Renal cortical epithelial cell (primary cell): ENCODE measurements at regions not wholly inside any gene's neighbourhood (a gene's known extent, or its start where the extent isn't known, plus 50 kb on each side); places are given as distances from the start of the nearest gene placed in this dataset.
A peak's percentile ranks its signal among the peaks of the same experiment; 100 is the strongest.

Experiments used
- DNase-seq: peaks from one replicate; pipeline ENCODE4 v3.0.0-alpha.2; 2011; ENCODE audit warnings: low read depth

GRCh38 chr15:29556380-29556779 is 265.9 kb downstream of the TJP1 start:
- no peak for DNase-seq

- DNase-seq, result no peak
These were observed 267.7 kb downstream of the TJP1 start for GRCh38 chr15:29554531-29554930.

- peak; percentile 25 for DNase-seq
These were observed 271.3 kb downstream of the TJP1 start for GRCh38 chr15:29550834-29551465.

- DNase-seq, result no peak
These were observed 274.3 kb downstream of the TJP1 start for GRCh38 chr15:29548006-29548405.

GRCh38 chr15:29544513-29545128 is 275.0 kb upstream of the NSMCE3 start:
- no peak for DNase-seq

GRCh38 chr15:29542994-29543393 is 273.4 kb upstream of the NSMCE3 start:
- no peak for DNase-seq

- DNase-seq, result no peak
These were observed 271.7 kb upstream of the NSMCE3 start for GRCh38 chr15:29541309-29541708.

- DNase-seq, result no peak
These were observed 270.9 kb upstream of the NSMCE3 start for GRCh38 chr15:29540479-29540878.

GRCh38 chr15:29539736-29540135 is 270.1 kb upstream of the NSMCE3 start:
- DNase-seq, result no peak

- peak; percentile 53 for DNase-seq
These were observed 268.4 kb upstream of the NSMCE3 start for GRCh38 chr15:29538044-29538443.

- no peak for DNase-seq
These were observed 266.3 kb upstream of the NSMCE3 start for GRCh38 chr15:29535952-29536351.

- peak; percentile 53 for DNase-seq
These were observed 264.8 kb upstream of the NSMCE3 start for GRCh38 chr15:29534378-29534777.

GRCh38 chr15:29533647-29534046 is 264.0 kb upstream of the NSMCE3 start:
- DNase-seq, result peak; percentile 12

GRCh38 chr15:29532296-29532695 is 262.7 kb upstream of the NSMCE3 start:
- no peak for DNase-seq

GRCh38 chr15:29530966-29531365 is 261.3 kb upstream of the NSMCE3 start:
- no peak for DNase-seq

- DNase-seq, result no peak
These were observed 259.4 kb upstream of the NSMCE3 start for GRCh38 chr15:29529043-29529442.

- no peak for DNase-seq
These were observed 258.7 kb upstream of the NSMCE3 start for GRCh38 chr15:29528276-29528675.

GRCh38 chr15:29526802-29527201 is 257.2 kb upstream of the NSMCE3 start:
- no peak for DNase-seq

- DNase-seq, result peak; percentile 91
These were observed 253.0 kb upstream of the NSMCE3 start for GRCh38 chr15:29522373-29523276.

GRCh38 chr15:29518442-29518841 is 248.8 kb upstream of the NSMCE3 start:
- peak; percentile 60 for DNase-seq

GRCh38 chr15:29517829-29518228 is 248.2 kb upstream of the NSMCE3 start:
- no peak for DNase-seq

- DNase-seq, result peak; percentile 11
These were observed 247.3 kb upstream of the NSMCE3 start for GRCh38 chr15:29516929-29517328.

- DNase-seq, result no peak
These were observed 245.3 kb upstream of the NSMCE3 start for GRCh38 chr15:29514926-29515325.
